ENCODE measurements at regions not wholly inside any gene's neighbourhood (a gene's known extent, or its start where the extent isn't known, plus 50 kb on each side); places are given as distances from the start of the nearest gene placed in this dataset.

GRCh38 chr11:69923641-69924307 is 104.6 kb upstream of the FGF3 start:
- TF ChIP-seq GATA2 (IDR thresholded peaks at IDR 0.05; ENCODE audit: low read depth, low read length) (no peak), GATA3 (IDR thresholded peaks at IDR 0.05; ENCODE audit: low read depth, low read length) (no peak)

DNA sequence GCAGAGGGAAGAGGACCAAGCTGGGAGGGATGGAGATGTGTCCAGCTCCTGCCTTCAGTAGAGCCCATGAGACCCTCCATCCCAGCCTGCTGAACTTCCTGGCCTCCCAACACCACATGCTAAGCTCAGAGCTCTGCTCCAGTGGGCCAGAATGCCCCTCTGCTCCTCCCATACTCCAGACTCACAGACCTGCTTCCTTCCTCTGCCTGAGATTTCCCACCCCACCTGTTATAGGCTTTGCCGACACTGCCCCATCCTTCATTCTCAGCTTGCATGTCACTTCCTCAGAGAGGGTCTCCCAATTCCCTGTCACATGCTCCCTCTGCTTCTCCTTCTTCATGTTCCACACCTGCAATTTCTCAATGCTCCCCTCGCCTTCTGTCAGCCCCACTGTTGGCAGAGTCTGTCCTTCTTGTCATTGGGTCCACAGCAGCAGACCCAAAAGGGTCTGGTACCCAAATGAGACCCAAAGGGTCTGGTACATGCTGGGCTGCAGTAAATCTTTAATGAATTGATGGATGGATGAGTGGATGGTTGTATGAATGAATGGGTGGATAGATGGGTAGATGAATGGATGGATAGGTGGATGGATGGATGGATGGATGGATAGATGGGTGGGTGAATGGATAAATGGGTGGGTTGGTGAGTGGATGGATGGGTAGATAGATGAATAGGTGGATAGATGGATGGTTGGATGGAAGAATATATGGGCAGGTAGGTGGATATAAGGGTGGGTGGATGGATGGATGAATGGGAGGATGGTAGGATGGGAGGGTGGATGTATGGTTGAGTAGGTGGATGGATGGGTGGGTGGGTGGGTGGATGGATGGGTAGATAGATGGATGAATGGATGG is 105.3 kb upstream of the FGF3 start:
- no peak for TF ChIP-seq GATA3 (IDR thresholded peaks at IDR 0.05; ENCODE audit: low read depth, low read length)

DNA sequence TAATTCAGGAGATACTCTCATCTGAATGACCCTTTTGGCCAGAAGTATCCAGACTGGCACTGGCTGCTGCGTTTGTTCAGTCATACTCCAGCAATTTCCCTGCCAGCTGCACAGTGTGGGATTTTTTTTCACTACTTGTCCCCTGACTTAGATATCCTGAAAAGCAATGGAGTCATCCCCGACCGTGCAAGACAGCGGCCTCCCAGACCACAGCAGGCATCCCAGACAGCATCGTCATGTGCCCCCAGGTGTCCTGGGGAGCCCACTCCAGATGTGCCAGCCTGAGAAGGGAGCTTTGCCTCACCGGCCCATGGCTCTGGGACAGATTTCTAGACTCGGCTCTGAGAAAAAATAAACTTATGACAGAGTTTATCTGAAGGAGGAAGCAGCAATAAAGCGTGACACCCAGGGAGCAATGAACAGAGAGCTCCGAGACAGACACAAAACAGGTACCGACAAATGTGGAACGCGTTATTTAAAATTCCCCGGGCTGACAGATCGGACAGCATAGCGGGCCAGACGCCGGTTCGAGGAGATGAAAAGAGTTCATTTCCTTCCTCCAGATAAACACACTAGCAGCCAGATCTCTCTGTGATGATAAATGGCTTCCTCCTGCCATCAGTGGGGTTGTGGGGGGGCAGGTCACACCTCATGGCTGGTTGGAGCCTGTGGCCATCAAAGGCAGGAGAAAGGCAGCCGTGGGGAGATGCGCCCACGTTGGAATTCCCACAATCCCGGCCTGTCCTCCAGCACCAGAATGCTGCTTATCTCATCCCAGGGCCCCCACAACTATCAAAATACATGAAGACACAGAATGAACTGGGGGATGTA is 106.4 kb upstream of the FGF3 start:
- no peak for TF ChIP-seq GATA3 (IDR thresholded peaks at IDR 0.05; ENCODE audit: low read depth, low read length)
- no peak for TF ChIP-seq GATA2 (IDR thresholded peaks at IDR 0.05; ENCODE audit: low read depth, low read length)

GRCh38 chr11:69926376-69927050 is 107.3 kb upstream of the FGF3 start:
- no peak for TF ChIP-seq GATA3 (IDR thresholded peaks at IDR 0.05; ENCODE audit: low read depth, low read length)
- TF ChIP-seq GATA2 (IDR thresholded peaks at IDR 0.05; ENCODE audit: low read depth, low read length), result no peak

DNA sequence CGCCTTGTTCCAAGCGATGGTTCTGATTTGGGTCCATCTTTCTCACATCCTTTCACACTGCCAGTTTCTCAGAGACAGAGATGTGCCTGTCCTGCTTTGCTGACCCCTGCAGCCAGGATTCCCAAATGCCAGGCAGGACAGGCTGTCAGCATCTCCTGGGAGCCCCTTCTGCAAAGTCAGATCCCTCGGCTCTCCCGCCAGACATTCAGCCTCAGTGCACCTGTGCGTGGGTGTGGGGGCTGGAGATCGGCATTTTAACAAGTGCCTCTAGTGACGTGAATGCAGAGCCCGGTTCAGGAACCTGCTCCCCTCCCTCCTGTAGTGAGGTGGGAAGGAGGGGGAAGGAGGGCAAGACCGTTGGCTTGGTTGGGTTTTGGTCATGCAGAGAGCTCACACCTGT is 108.9 kb upstream of the FGF3 start:
- no peak for TF ChIP-seq GATA3 (IDR thresholded peaks at IDR 0.05; ENCODE audit: low read depth, low read length)
- TF ChIP-seq GATA2 (IDR thresholded peaks at IDR 0.05; ENCODE audit: low read depth, low read length), result no peak

DNA sequence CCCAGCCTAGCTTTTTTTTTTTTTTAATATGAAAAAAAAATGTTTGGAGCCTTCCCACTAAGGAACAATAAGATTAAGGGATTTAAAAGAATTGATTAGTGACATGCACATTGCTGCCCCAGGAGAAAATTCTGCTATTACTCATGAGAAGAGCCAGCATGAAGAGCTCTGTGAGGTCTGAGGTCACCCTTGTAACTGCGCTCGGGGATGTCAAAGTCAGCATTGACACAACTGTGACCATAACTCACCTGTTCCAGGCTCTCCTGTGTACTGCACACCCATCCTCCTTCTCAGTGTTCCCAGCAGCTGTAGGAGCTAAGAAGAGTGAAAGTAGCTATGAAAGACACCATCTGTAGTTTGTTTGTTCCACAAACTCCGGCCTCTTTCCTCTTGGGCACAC is 109.8 kb upstream of the FGF3 start:
- no peak for TF ChIP-seq GATA2 (IDR thresholded peaks at IDR 0.05; ENCODE audit: low read depth, low read length)

DNA sequence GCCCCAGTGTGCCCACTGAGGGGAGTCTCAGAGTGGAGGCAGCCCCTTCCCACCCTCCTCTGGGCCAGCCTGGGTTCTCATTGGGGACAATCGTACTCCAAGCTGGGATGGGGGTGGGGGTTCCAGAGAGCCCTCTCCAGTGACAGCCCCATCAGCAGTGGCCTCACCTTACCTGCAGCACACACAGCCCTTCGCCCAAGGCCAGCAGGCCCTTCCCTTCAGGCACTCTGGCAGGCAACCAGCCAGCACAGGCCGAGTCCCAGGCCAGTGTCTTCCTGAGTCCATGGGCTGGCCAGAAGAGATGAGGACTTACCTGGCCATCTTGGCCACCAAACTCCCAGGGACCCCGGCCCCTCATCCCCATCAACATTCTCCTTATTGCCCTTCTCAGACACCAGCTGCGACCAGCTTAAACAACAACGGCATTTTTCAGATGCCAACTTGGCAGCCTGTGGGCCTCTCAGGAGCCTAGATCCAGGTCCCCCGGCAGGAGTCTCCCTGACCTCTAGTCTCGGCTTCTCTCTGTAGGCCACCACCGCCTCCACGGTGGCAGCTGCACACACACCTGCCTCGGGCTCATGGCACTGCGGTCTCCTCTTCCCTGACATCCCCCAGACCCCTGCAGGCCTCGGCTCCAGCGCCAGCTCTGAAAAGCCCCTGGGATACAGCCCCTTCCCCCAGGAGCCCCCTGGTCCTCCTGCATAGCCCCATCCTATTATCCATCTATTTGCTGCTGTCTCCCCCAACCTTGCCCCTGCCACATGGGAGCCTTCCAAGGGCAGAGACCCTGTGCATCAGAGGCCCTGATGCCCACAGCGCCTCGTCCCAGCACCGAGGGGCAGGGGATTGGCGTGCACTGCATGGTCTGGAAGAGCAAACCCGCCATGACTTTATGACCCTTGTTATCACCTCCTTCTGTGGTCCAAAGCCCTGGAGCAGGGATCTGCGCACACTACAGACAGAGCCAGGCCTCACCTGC is 111.2 kb upstream of the FGF3 start:
- no peak for TF ChIP-seq GATA2 (IDR thresholded peaks at IDR 0.05; ENCODE audit: low read depth, low read length)

DNA sequence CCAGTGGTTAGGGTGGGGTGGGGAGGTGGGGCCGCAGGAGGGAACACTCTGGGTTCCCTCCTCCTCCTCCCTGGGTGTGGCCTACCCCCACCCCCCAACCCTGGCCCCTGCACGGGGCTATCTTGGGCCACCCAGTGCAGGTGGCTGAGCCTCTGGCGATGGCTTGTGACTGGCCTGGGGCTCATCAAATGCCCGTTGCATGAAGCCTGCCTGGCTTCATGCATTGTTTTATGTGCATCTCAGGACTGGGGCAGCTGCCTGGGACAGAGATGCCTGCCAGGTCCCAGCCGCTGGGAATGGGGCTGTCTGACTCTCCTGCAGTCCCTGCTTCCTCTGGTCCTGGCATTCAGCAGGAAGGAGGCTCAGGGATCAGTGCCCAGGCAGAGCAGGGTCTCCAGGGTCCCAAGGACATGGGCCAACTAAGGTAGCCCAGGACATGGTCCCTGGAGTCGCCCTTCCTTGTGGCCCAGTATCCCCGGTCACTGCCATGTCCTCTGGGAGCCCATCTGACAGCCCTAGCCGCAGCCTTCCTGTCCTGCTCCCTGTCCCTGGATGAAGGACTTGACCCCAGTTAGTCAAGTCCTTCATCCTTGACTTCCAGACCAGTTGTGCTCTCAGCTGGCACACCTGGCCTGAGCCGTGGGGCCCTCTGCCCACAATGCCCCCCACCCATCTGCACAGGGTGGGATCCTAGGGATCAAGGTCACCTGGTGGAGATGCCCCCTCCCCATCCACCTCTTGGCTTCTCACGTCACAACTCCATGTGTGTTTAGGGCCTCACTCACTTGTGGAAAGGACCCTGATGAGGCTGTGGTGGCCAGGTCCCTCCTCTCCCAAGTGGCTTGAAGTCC is 112.1 kb upstream of the FGF3 start:
- no peak for TF ChIP-seq GATA2 (IDR thresholded peaks at IDR 0.05; ENCODE audit: low read depth, low read length)
- no peak for TF ChIP-seq GATA3 (IDR thresholded peaks at IDR 0.05; ENCODE audit: low read depth, low read length)

DNA sequence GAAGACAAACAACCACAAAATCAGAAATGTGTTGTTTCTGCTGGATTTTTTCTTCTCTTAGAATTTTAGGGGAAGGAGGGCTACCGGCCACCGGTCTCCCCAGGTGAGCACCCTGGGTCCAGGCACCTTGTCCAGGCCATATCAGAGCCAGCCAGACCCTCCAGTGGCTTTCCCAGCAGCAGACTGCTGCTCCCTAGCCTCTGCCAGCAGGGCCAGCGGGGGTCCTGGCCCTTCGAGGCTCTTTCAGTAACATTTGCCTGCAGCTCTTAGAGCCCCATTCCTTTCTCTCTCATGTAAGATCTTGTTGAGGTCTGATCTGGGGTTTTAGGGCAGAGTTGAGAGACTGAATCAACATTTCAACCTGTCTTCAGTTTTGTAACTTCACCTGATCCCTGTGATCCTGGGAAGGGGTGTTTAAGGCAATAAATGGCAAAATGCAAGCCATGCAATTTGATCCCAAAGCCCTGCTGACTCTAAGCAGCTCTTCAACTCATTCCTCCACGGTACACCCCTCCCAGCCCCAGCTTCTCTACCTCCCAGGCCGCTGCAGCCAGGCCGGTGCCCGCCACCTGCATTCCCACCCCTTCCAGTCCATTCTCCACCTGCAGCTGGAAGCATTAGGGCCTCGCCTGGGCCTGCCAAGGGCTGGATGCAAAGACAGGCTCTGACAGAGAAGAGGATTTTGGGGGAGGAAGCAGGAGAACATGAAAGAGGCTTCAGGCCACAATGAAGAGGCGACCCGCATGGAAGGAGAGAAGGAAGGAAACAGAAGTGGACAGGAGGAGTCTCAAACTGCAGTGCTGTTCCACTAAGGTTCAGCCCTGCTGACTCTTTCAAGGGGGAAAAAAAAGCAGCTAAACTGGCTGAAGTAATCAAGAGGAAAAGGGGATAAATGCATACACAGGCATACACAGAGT is 113.0 kb upstream of the FGF3 start:
- no peak for TF ChIP-seq GATA3 (IDR thresholded peaks at IDR 0.05; ENCODE audit: low read depth, low read length)
- TF ChIP-seq GATA2 (IDR thresholded peaks at IDR 0.05; ENCODE audit: low read depth, low read length), result no peak

- no peak for TF ChIP-seq GATA2 (IDR thresholded peaks at IDR 0.05; ENCODE audit: low read depth, low read length)
- no peak for TF ChIP-seq GATA3 (IDR thresholded peaks at IDR 0.05; ENCODE audit: low read depth, low read length)
These were observed 115.8 kb upstream of the FGF3 start for GRCh38 chr11:69934861-69935494.
